Neuronal stem cell (in vitro differentiated cells): ENCODE measurements at regions not wholly inside any gene's neighbourhood (a gene's known extent, or its start where the extent isn't known, plus 50 kb on each side); places are given as distances from the start of the nearest gene placed in this dataset.

Source experiments
- DNase-seq: peaks from one replicate; pipeline ENCODE4 v3.0.0-alpha.2; 2013; ENCODE audit warnings: low spot score
- H2AFZ ChIP-seq: one replicate; pipeline ENCODE4 v1.6.1; 2013; ENCODE audit warnings: mild to moderate bottlenecking, low read length, inconsistent platforms
- H2AK5ac ChIP-seq: 2 replicates; pipeline ENCODE4 v1.6.1; 2013; ENCODE audit warnings: low read depth, mild to moderate bottlenecking, inconsistent platforms, low read length, moderate library complexity, mixed read lengths
- H2BK120ac ChIP-seq: 2 replicates; pipeline ENCODE4 v1.6.1; 2013; ENCODE audit warnings: low read depth, mild to moderate bottlenecking, inconsistent platforms, low read length, moderate library complexity, mixed read lengths
- H2BK12ac ChIP-seq: one replicate; pipeline ENCODE4 v1.6.1; 2013; ENCODE audit warnings: low read length, inconsistent platforms
- H2BK15ac ChIP-seq: 2 replicates; pipeline ENCODE4 v1.6.1; 2013; ENCODE audit warnings: mild to moderate bottlenecking, low read length, inconsistent platforms, mixed read lengths
- H2BK5ac ChIP-seq: one replicate; pipeline ENCODE4 v1.6.1; 2013; ENCODE audit warnings: inconsistent platforms, mild to moderate bottlenecking, low read length, moderate library complexity
- H3K14ac ChIP-seq: one replicate; pipeline ENCODE4 v1.6.1; 2013; ENCODE audit warnings: low read length, inconsistent platforms
- H3K18ac ChIP-seq: 2 replicates; pipeline ENCODE4 v1.6.1; 2013; ENCODE audit warnings: low read length, inconsistent platforms
- H3K23ac ChIP-seq: 2 replicates; pipeline ENCODE4 v1.6.1; 2013; ENCODE audit warnings: low read depth, mild to moderate bottlenecking, mixed read lengths, low read length, inconsistent platforms; ENCODE audit not compliant: poor library complexity
- H3K27ac ChIP-seq: replicated peaks from 3 replicates; pipeline ENCODE4 v1.5.1; 2013; ENCODE audit warnings: low read length, inconsistent platforms
- H3K27me3 ChIP-seq, 3 experiments: 2 replicates each; pipeline ENCODE4 v1.6.1; 2013; ENCODE audit warnings: low read length in 3 of 3, mild to moderate bottlenecking in 2 of 3, inconsistent platforms in 1 of 3, low read depth in 1 of 3, mixed read lengths in 1 of 3, moderate library complexity in 1 of 3; ENCODE audit not compliant: control insufficient read depth in 3 of 3, insufficient read depth in 3 of 3
- H3K36me3 ChIP-seq, 2 donors: replicated peaks in 1 of 2; 2 replicates each; pipeline ENCODE4 v1.6.1; 2013; ENCODE audit warnings: low read length in 2 of 2; ENCODE audit not compliant: control insufficient read depth in 2 of 2, insufficient read depth in 2 of 2
- H3K4ac ChIP-seq: 2 replicates; pipeline ENCODE4 v1.6.1; 2013; ENCODE audit warnings: inconsistent platforms, mild to moderate bottlenecking, low read length, moderate library complexity
- H3K4me1 ChIP-seq, 2 donors: 1 replicate in 1 of 2; 2 replicates in 1 of 2; pipeline ENCODE4 v1.6.1; 2013; ENCODE audit warnings: low read length in 2 of 2, low read depth in 1 of 2; ENCODE audit not compliant: control insufficient read depth in 2 of 2, insufficient read depth in 1 of 2
- H3K4me2 ChIP-seq: one replicate; pipeline ENCODE4 v1.6.1; 2013; ENCODE audit warnings: mild to moderate bottlenecking, low read length, inconsistent platforms; ENCODE audit not compliant: insufficient read depth, poor library complexity, severe bottlenecking
- H3K4me3 ChIP-seq, 2 donors: 2 replicates each; pipeline ENCODE4 v1.5.1; 2013; ENCODE audit warnings: low read length in 2 of 2, mild to moderate bottlenecking in 2 of 2, inconsistent platforms in 1 of 2, moderate library complexity in 1 of 2
- H3K79me1 ChIP-seq: one replicate; pipeline ENCODE4 v1.6.1; 2013; ENCODE audit warnings: low read depth, mild to moderate bottlenecking, inconsistent platforms, low read length, moderate library complexity
- H3K9ac ChIP-seq: one replicate; pipeline ENCODE4 v1.6.1; 2013; ENCODE audit warnings: mild to moderate bottlenecking, low read depth, low read length, inconsistent platforms; ENCODE audit not compliant: poor library complexity
- H3K9me3 ChIP-seq, 2 donors: replicated peaks in 1 of 2; 2 replicates each; pipeline versions ENCODE3 to v1.6.1; 2013; ENCODE audit warnings: low read length in 2 of 2, mild to moderate bottlenecking in 2 of 2, inconsistent platforms in 1 of 2, low read depth in 1 of 2, mixed read lengths in 1 of 2, moderate library complexity in 1 of 2; ENCODE audit not compliant: control insufficient read depth in 2 of 2, insufficient read depth in 1 of 2
- H4K8ac ChIP-seq: one replicate; pipeline ENCODE4 v1.6.1; 2013; ENCODE audit warnings: low read depth, mild to moderate bottlenecking, inconsistent platforms, low read length, moderate library complexity
- H4K91ac ChIP-seq: one replicate; pipeline ENCODE4 v1.6.1; 2013; ENCODE audit warnings: low read length, low read depth, mild to moderate bottlenecking, inconsistent platforms; ENCODE audit not compliant: poor library complexity
- WGBS, 2 donors: extraction: QIAGEN DNeasy Blood & Tissue Kit; methylation state at CpG; one replicate each; pipeline ENCODE4 v1.1.7; 2013; ENCODE audit warnings: missing lambda C conversion rate in 2 of 2, mixed read lengths in 1 of 2; ENCODE audit not compliant: insufficient read length in 2 of 2, insufficient replicate concordance in 1 of 2; ENCODE audit errors: extremely low coverage in 2 of 2; 5-methylcytosine and 5-hydroxymethylcytosine counted together

DNA sequence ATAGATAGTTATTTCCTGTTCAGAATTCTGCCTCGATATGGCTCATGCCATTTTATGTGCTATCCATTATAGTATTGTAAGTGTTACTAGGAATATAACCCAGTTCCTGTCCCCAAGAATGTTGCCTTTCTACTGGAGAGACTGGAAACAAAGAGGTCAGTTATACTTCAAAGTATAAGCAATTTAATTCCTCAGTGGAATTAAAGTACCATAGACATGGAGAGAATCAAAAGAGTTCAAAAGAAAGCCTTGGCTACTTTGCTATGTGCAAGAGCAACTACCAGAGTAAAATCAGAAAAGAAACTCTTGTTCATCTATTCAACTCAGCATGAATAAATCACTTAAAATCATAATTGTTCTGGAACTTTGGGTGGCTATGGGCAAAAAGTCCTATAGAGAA is 173.2 kb upstream of the EEA1 start:
- Histone ChIP-seq H4K91ac (no peak overlapping the region), H3K4me2 (no peak overlapping the region), H2BK5ac (no peak overlapping the region), H3K23ac (no peak overlapping the region), H3K14ac (no peak overlapping the region), H4K8ac (no peak overlapping the region), H3K4ac (no peak overlapping the region), H3K27ac (no peak overlapping the region), H3K9me3 (no peaks in the 10 kb centered on the region), H3K36me3 (no peaks in the 10 kb centered on the region), H2BK15ac (no peak overlapping the region), H3K4me3 (no peak overlapping the region), H2AFZ (no peak overlapping the region), H2BK120ac (no peak overlapping the region), H3K79me1 (no peaks in the 10 kb centered on the region), H3K9ac (no peak overlapping the region), H2AK5ac (no peak overlapping the region), H3K4me1 (no peaks in the 10 kb centered on the region), H3K18ac (no peak overlapping the region), H3K27me3 (no peaks in the 10 kb centered on the region), H2BK12ac (no peak overlapping the region)
- DNase-seq, result no peak
- no CpG with 5 or more reads among the region's 1 CpG for WGBS, 2 donors

DNA sequence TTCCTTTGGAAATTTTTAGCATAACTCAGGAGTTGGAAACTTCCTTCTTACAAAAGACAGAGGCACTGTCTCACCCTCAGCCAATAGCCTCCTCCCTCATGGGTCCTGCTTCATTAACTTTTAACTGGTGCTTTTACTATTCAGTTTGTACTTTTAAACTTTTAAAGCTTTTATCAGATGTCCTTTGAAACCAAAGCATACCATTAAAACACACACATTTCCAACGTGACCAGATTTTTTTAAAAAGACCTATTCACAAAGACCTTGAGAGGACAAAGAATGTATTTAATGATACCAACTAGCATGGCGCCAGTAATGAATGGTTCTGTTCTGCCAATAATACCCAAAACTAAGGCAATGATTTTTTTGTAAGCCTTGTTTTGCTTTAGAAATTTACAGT is 173.6 kb upstream of the EEA1 start:
- H2AK5ac ChIP-seq, result no peak overlapping the region
- no peak overlapping the region for H4K91ac ChIP-seq
- H3K4me2 ChIP-seq, result no peak overlapping the region
- no peak overlapping the region for H3K4me3 ChIP-seq
- H3K9me3 ChIP-seq, result no peaks in the 10 kb centered on the region
- H3K27ac ChIP-seq, result no peak overlapping the region
- H2BK15ac ChIP-seq, result no peak overlapping the region
- H3K27me3 ChIP-seq, result no peaks in the 10 kb centered on the region
- no peak overlapping the region for H3K18ac ChIP-seq
- H4K8ac ChIP-seq, result no peak overlapping the region
- no peak overlapping the region for H3K4ac ChIP-seq
- no peak for DNase-seq
- no peaks in the 10 kb centered on the region for H3K36me3 ChIP-seq
- no peak overlapping the region for H2AFZ ChIP-seq
- H3K9ac ChIP-seq, result no peak overlapping the region
- H3K4me1 ChIP-seq, result no peaks in the 10 kb centered on the region
- no peak overlapping the region for H3K14ac ChIP-seq
- H2BK12ac ChIP-seq, result no peak overlapping the region
- no peaks in the 10 kb centered on the region for H3K79me1 ChIP-seq
- H2BK120ac ChIP-seq, result no peak overlapping the region
- no peak overlapping the region for H3K23ac ChIP-seq
- WGBS, 2 donors, result no CpG with 5 or more reads among the region's 2 CpGs
- H2BK5ac ChIP-seq, result no peak overlapping the region

DNA sequence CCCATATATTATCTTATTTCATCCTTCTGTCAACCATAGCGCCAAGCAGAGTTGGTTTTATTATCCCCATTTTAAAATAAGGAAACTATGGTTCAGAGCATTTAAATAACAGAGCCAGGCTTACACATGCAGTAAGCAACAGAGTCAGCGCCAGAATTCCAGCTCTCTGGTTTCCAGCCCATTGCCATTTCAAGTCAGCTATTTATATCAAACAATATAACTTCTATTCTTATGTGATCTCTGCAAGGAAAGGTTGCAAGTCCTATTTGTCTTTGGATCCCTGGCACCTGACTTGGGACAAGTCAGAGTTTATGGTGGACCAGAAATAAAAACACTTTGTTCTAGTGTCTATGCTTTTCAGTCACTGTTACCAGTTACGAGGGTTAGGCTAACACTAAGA is 174.1 kb upstream of the EEA1 start:
- Histone ChIP-seq H3K4me3 (no peak overlapping the region), H3K23ac (no peak overlapping the region), H3K18ac (no peak overlapping the region), H2AK5ac (no peak overlapping the region), H2AFZ (no peak overlapping the region), H2BK120ac (no peak overlapping the region), H3K9ac (no peak overlapping the region), H2BK15ac (no peak overlapping the region), H2BK5ac (no peak overlapping the region), H3K36me3 (no peaks in the 10 kb centered on the region), H2BK12ac (no peak overlapping the region), H3K27me3 (no peaks in the 10 kb centered on the region), H3K4me1 (peaks cover 0 to 2% of the 10 kb centered on the region in 2 donors), H3K9me3 (no peaks in the 10 kb centered on the region), H3K14ac (no peak overlapping the region), H3K4me2 (no peak overlapping the region), H3K4ac (no peak overlapping the region), H3K79me1 (no peaks in the 10 kb centered on the region), H4K91ac (no peak overlapping the region), H3K27ac (no peak overlapping the region), H4K8ac (no peak overlapping the region)
- no CpG with 5 or more reads among the region's 3 CpGs for WGBS, 2 donors
- no peak for DNase-seq

DNA sequence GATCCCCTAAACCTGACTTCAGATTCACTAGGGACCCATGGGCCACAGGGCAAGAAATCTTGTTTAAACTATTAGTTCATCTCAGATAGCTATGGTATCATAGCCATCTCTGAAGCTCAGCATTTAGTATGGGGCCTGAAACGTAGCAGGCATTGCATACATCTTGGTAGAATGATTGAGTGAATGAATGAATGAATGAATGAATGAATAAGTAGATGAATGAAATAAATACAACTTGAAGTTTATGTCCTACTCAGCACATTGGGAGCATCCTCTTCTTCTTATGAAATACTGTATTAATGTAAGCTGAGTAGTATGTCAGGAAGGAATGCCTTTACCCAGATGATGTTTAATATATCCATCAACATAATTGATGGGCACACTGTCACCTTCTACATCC is 175.4 kb upstream of the EEA1 start:
- H3K14ac ChIP-seq, result no peak overlapping the region
- H3K23ac ChIP-seq, result no peak overlapping the region
- no peak overlapping the region for H2AFZ ChIP-seq
- H3K36me3 ChIP-seq, result no peaks in the 10 kb centered on the region
- no peak overlapping the region for H3K18ac ChIP-seq
- H4K91ac ChIP-seq, result no peak overlapping the region
- H4K8ac ChIP-seq, result no peak overlapping the region
- H3K9me3 ChIP-seq, result no peaks in the 10 kb centered on the region
- no peak overlapping the region for H3K27ac ChIP-seq
- no peak overlapping the region for H3K4me2 ChIP-seq
- no peak overlapping the region for H3K9ac ChIP-seq
- H3K4ac ChIP-seq, result no peak overlapping the region
- H3K27me3 ChIP-seq, result no peaks in the 10 kb centered on the region
- no peak overlapping the region for H2AK5ac ChIP-seq
- H3K4me3 ChIP-seq, result no peak overlapping the region
- no peak overlapping the region for H2BK120ac ChIP-seq
- H2BK15ac ChIP-seq, result no peak overlapping the region
- H2BK12ac ChIP-seq, result no peak overlapping the region
- no peaks in the 10 kb centered on the region for H3K79me1 ChIP-seq
- no peak for DNase-seq
- no peak overlapping the region for H2BK5ac ChIP-seq
- peaks cover 0 to 2% of the 10 kb centered on the region in 2 donors for H3K4me1 ChIP-seq
- WGBS, 2 donors, result no CpG with 5 or more reads among the region's 1 CpG
